ENCODE measurements at regions not wholly inside any gene's neighbourhood (a gene's known extent, or its start where the extent isn't known, plus 50 kb on each side); places are given as distances from the start of the nearest gene placed in this dataset.

GRCh38 chr5:118752969-118753368, 235.4 kb downstream of the DTWD2 start:
- TF ChIP-seq YY1 (IDR thresholded peaks at IDR 0.05; ENCODE audit: insufficient read depth, insufficient read length) (no peak), ZNF274 (IDR thresholded peaks at IDR 0.05; ENCODE audit: low read depth, low read length) (no peak), SUZ12 (IDR thresholded peaks at IDR 0.05; ENCODE audit: extremely low read depth, insufficient read depth, insufficient read length) (no peak)
- Histone ChIP-seq H3K9me3 (ENCODE audit: insufficient read depth, low read length) (no peaks in the 10 kb centered on the region), H3K4me1 (ENCODE audit: insufficient read depth, insufficient read length) (no peaks in the 10 kb centered on the region), H3K36me3 (ENCODE audit: insufficient read depth, insufficient read length, low read length) (no peaks in the 10 kb centered on the region), H3K4me3 (ENCODE audit: insufficient read length, low read depth) (no peak overlapping the region), H3K27me3 (ENCODE audit: insufficient read depth, insufficient read length) (no peaks in the 10 kb centered on the region), H3K9ac (ENCODE audit: insufficient read length, low read depth) (no peak overlapping the region)
- no peak for DNase-seq (ENCODE audit: low read depth, low spot score)

GRCh38 chr5:118736396-118736795, 252.0 kb downstream of the DTWD2 start:
- DNase-seq (ENCODE audit: low read depth, low spot score) = no peak
- no peak overlapping the region for H3K9ac ChIP-seq (ENCODE audit: insufficient read length, low read depth)
- TF ChIP-seq ZNF274 (IDR thresholded peaks at IDR 0.05; ENCODE audit: low read depth, low read length) (no peak), YY1 (IDR thresholded peaks at IDR 0.05; ENCODE audit: insufficient read depth, insufficient read length) (no peak), SUZ12 (IDR thresholded peaks at IDR 0.05; ENCODE audit: extremely low read depth, insufficient read depth, insufficient read length) (no peak)
- no peaks in the 10 kb centered on the region for H3K4me1 ChIP-seq (ENCODE audit: insufficient read depth, insufficient read length)
- no peaks in the 10 kb centered on the region; the same call in 1 of the 2 replicates for H3K9me3 ChIP-seq (ENCODE audit: insufficient read depth, low read length)
- no peak overlapping the region for H3K4me3 ChIP-seq (ENCODE audit: insufficient read length, low read depth)
- H3K36me3 ChIP-seq (ENCODE audit: insufficient read depth, insufficient read length, low read length) = no peaks in the 10 kb centered on the region
- no peaks in the 10 kb centered on the region for H3K27me3 ChIP-seq (ENCODE audit: insufficient read depth, insufficient read length)

- Histone ChIP-seq H3K4me1 (ENCODE audit: insufficient read depth, insufficient read length) (no peaks in the 10 kb centered on the region), H3K27me3 (ENCODE audit: insufficient read depth, insufficient read length) (no peaks in the 10 kb centered on the region), H3K4me3 (ENCODE audit: insufficient read length, low read depth) (no peak overlapping the region), H3K36me3 (ENCODE audit: insufficient read depth, insufficient read length, low read length) (no peaks in the 10 kb centered on the region), H3K9me3 (ENCODE audit: insufficient read depth, low read length) (no peaks in the 10 kb centered on the region; the same call in 1 of the 2 replicates), H3K9ac (ENCODE audit: insufficient read length, low read depth) (no peak overlapping the region)
- no peak for DNase-seq (ENCODE audit: low read depth, low spot score)
- no peak for TF ChIP-seq ZNF274 (IDR thresholded peaks at IDR 0.05; ENCODE audit: low read depth, low read length)
- no peak for TF ChIP-seq YY1 (IDR thresholded peaks at IDR 0.05; ENCODE audit: insufficient read depth, insufficient read length)
- no peak for TF ChIP-seq SUZ12 (IDR thresholded peaks at IDR 0.05; ENCODE audit: extremely low read depth, insufficient read depth, insufficient read length)
These were observed 255.0 kb downstream of the DTWD2 start for GRCh38 chr5:118733394-118733793.

GRCh38 chr5:118728191-118728590, 260.2 kb downstream of the DTWD2 start:
- no peak for DNase-seq (ENCODE audit: low read depth, low spot score)
- no peaks in the 10 kb centered on the region for H3K9me3 ChIP-seq (ENCODE audit: insufficient read depth, low read length)
- H3K36me3 ChIP-seq (ENCODE audit: insufficient read depth, insufficient read length, low read length) = no peaks in the 10 kb centered on the region
- H3K4me3 ChIP-seq (ENCODE audit: insufficient read length, low read depth) = no peak overlapping the region
- TF ChIP-seq YY1 (IDR thresholded peaks at IDR 0.05; ENCODE audit: insufficient read depth, insufficient read length) (no peak), SUZ12 (IDR thresholded peaks at IDR 0.05; ENCODE audit: extremely low read depth, insufficient read depth, insufficient read length) (no peak), ZNF274 (IDR thresholded peaks at IDR 0.05; ENCODE audit: low read depth, low read length) (no peak)
- H3K9ac ChIP-seq (ENCODE audit: insufficient read length, low read depth) = no peak overlapping the region
- no peaks in the 10 kb centered on the region for H3K4me1 ChIP-seq (ENCODE audit: insufficient read depth, insufficient read length)
- H3K27me3 ChIP-seq (ENCODE audit: insufficient read depth, insufficient read length) = no peaks in the 10 kb centered on the region

GRCh38 chr5:118726891-118727290, 261.5 kb downstream of the DTWD2 start:
- Histone ChIP-seq H3K4me3 (ENCODE audit: insufficient read length, low read depth) (no peak overlapping the region), H3K27me3 (ENCODE audit: insufficient read depth, insufficient read length) (no peaks in the 10 kb centered on the region), H3K9ac (ENCODE audit: insufficient read length, low read depth) (no peak overlapping the region), H3K9me3 (ENCODE audit: insufficient read depth, low read length) (no peaks in the 10 kb centered on the region), H3K36me3 (ENCODE audit: insufficient read depth, insufficient read length, low read length) (no peaks in the 10 kb centered on the region), H3K4me1 (ENCODE audit: insufficient read depth, insufficient read length) (no peaks in the 10 kb centered on the region)
- TF ChIP-seq ZNF274 (IDR thresholded peaks at IDR 0.05; ENCODE audit: low read depth, low read length) (no peak), SUZ12 (IDR thresholded peaks at IDR 0.05; ENCODE audit: extremely low read depth, insufficient read depth, insufficient read length) (no peak), YY1 (IDR thresholded peaks at IDR 0.05; ENCODE audit: insufficient read depth, insufficient read length) (no peak)
- DNase-seq (ENCODE audit: low read depth, low spot score) = no peak

- H3K4me1 ChIP-seq (ENCODE audit: insufficient read depth, insufficient read length) = no peaks in the 10 kb centered on the region
- H3K36me3 ChIP-seq (ENCODE audit: insufficient read depth, insufficient read length, low read length) = no peaks in the 10 kb centered on the region
- no peak overlapping the region for H3K4me3 ChIP-seq (ENCODE audit: insufficient read length, low read depth)
- H3K9me3 ChIP-seq (ENCODE audit: insufficient read depth, low read length) = no peaks in the 10 kb centered on the region
- H3K27me3 ChIP-seq (ENCODE audit: insufficient read depth, insufficient read length) = no peaks in the 10 kb centered on the region
- no peak overlapping the region for H3K9ac ChIP-seq (ENCODE audit: insufficient read length, low read depth)
- no peak for DNase-seq (ENCODE audit: low read depth, low spot score)
- TF ChIP-seq SUZ12 (IDR thresholded peaks at IDR 0.05; ENCODE audit: extremely low read depth, insufficient read depth, insufficient read length) = no peak
These were observed 265.4 kb downstream of the DTWD2 start for GRCh38 chr5:118723021-118723338.

GRCh38 chr5:118722122-118723020, 266.0 kb downstream of the DTWD2 start:
- DNase-seq (ENCODE audit: low read depth, low spot score) = no peak
- no peaks in the 10 kb centered on the region for H3K4me1 ChIP-seq (ENCODE audit: insufficient read depth, insufficient read length)
- no peaks in the 10 kb centered on the region for H3K27me3 ChIP-seq (ENCODE audit: insufficient read depth, insufficient read length)
- H3K36me3 ChIP-seq (ENCODE audit: insufficient read depth, insufficient read length, low read length) = no peaks in the 10 kb centered on the region
- no peak for TF ChIP-seq YY1 (IDR thresholded peaks at IDR 0.05; ENCODE audit: insufficient read depth, insufficient read length)
- no peak for TF ChIP-seq ZNF274 (IDR thresholded peaks at IDR 0.05; ENCODE audit: low read depth, low read length)
- TF ChIP-seq SUZ12 (IDR thresholded peaks at IDR 0.05; ENCODE audit: extremely low read depth, insufficient read depth, insufficient read length) = no peak
- H3K9me3 ChIP-seq (ENCODE audit: insufficient read depth, low read length) = no peaks in the 10 kb centered on the region
- H3K4me3 ChIP-seq (ENCODE audit: insufficient read length, low read depth) = no peak overlapping the region
- no peak overlapping the region for H3K9ac ChIP-seq (ENCODE audit: insufficient read length, low read depth)

All from NT2/D1 (cell line).